ENCODE measurements at regions not wholly inside any gene's neighbourhood (a gene's known extent, or its start where the extent isn't known, plus 50 kb on each side); places are given as distances from the start of the nearest gene placed in this dataset.

DNA sequence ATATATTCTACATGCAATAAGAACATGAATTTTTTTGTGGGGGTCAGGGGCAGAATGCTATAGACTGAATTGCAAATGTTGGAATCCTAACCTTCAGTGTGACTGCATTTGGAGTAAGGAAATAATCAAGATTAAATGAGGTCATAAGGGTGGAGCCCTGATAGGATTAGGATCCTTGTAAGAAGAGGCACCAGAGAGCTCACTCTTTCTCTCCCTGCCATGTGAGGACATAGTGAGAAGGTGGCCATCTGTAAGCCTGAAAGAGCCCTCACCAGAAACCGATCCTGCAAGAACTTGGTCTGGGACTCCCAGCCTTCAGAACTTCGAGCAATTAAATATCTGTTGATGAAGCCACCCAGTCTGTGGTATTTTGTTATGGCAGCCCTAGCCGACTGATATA lies 70.3 kb upstream of the SOX13 start:
- CTCF ChIA-PET (ENCODE audit: partially characterized antibody), result no interaction called here
- no peak for TF ChIP-seq KDM4A (IDR thresholded peaks at IDR 0.05; ENCODE audit: low read depth, low read length, severe bottlenecking)
- TF ChIP-seq, protein P1, sequence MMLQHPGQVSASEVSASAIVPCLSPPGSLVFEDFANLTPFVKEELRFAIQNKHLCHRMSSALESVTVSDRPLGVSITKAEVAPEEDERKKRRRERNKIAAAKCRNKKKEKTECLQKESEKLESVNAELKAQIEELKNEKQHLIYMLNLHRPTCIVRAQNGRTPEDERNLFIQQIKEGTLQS (IDR thresholded peaks at IDR 0.05; ENCODE audit: insufficient read depth, low read depth, low read length), result no peak
- no peak for TF ChIP-seq CTBP2 (IDR thresholded peaks at IDR 0.05; ENCODE audit: borderline replicate concordance, insufficient read depth, insufficient read length, low read length)
- no peak for TF ChIP-seq CREB1 (IDR thresholded peaks at IDR 0.05)
- no peak for TF ChIP-seq TEAD4 (IDR thresholded peaks at IDR 0.05; ENCODE audit: low read depth, low read length)
- TF ChIP-seq SIRT6 (IDR thresholded peaks at IDR 0.05; ENCODE audit: low read length), result no peak

More for the DNA sequence above, 70.3 kb upstream of the SOX13 start:
- no peak for FAIRE-seq
- H3K18ac ChIP-seq (ENCODE audit: extremely low read depth, low read length), result peak overlapping the region; percentile 13; the same call in 1 of the 2 replicates
- no peak overlapping the region for H3K4ac ChIP-seq (replicated peaks; ENCODE audit: insufficient read length, low read depth, low read length)
- POLR2A ChIA-PET (ENCODE audit: partially characterized antibody), result interaction anchor here (2.8 kb wide), 1 partner anchor 11 kb away, joined by 10 read pairs; no protein-coding TSS in a partner anchor
- H2BK12ac ChIP-seq (ENCODE audit: low read depth, low read length), result no peak overlapping the region
- no peaks in the 10 kb centered on the region for H3K23me2 ChIP-seq (ENCODE audit: low read depth, low read length)
- H3K14ac ChIP-seq (ENCODE audit: insufficient read length), result no peak overlapping the region
- no peak overlapping the region for H2AFZ ChIP-seq (ENCODE audit: low read length)
- no peak overlapping the region for H4K8ac ChIP-seq (ENCODE audit: extremely low read depth, insufficient read depth, low read length)
- 0 out of 4 replicates have a peak, but pooled peaks cover 0 to 3% of the 10 kb centered on the region in 2 experiments for H3K9me3 ChIP-seq (ENCODE audit: insufficient read depth in 2 of 2, low read depth in 1 of 2, low read length in 1 of 2)
- 74% methylated on average over 3 of the region's 3 CpGs; no CpG with 5 or more reads in 1 of the 2 experiments for WGBS, 2 experiments (ENCODE audit: extremely low coverage in 1 of 2, insufficient coverage in 1 of 2, insufficient read length in 1 of 2, insufficient replicate concordance in 2 of 2, low coverage in 1 of 2, low lambda C conversion rate in 2 of 2, missing lambda C conversion rate in 1 of 2)
- H2BK15ac ChIP-seq (ENCODE audit: low read length), result no peak overlapping the region
- H3K9ac ChIP-seq (replicated peaks in 1 of 4; ENCODE audit: extremely low read depth in 1 of 4, low read depth in 3 of 4, low read length in 3 of 4), result no peak overlapping the region
- no peak overlapping the region for H2AK5ac ChIP-seq (ENCODE audit: low read depth, low read length)
- no peak overlapping the region for H3K27ac ChIP-seq (ENCODE audit: low read depth, low read length)
- H4K91ac ChIP-seq (replicated peaks; ENCODE audit: insufficient read length, low read length), result no peak overlapping the region
- no peak overlapping the region for H3K4me2 ChIP-seq (ENCODE audit: insufficient read depth in 1 of 2, low read depth in 2 of 2, low read length in 2 of 2)
- no peaks in the 10 kb centered on the region for H3K79me2 ChIP-seq (ENCODE audit: control insufficient read depth in 1 of 2, insufficient read depth in 2 of 2, low read length in 2 of 2)
- no peaks in the 10 kb centered on the region for H3K79me1 ChIP-seq (ENCODE audit: low read depth, low read length)
- H3K4me1 ChIP-seq (replicated peaks in 1 of 4; ENCODE audit: control insufficient read depth in 3 of 4, insufficient read depth in 4 of 4, low read length in 3 of 4), result peaks cover 0 to 13% (median 7%) of the 10 kb centered on the region in 4 experiments; a peak in 3 of 7 replicates
- no peak overlapping the region for H3K4me3 ChIP-seq (ENCODE audit: extremely low read depth in 1 of 4, insufficient read depth in 2 of 4, low read depth in 3 of 4, low read length in 4 of 4)
- H3K36me3 ChIP-seq (ENCODE audit: control insufficient read depth in 2 of 4, insufficient read depth in 4 of 4, low read length in 3 of 4), result no peaks in the 10 kb centered on the region
- H3K56ac ChIP-seq (replicated peaks; ENCODE audit: insufficient read length, low read depth, low read length), result no peak overlapping the region
- H2BK5ac ChIP-seq (ENCODE audit: low read depth, low read length), result no peak overlapping the region
- no peaks in the 10 kb centered on the region for H3K27me3 ChIP-seq (replicated peaks in 1 of 4; ENCODE audit: control insufficient read depth in 3 of 4, extremely low read depth in 1 of 4, insufficient read depth in 3 of 4, low read length in 3 of 4)
- no peak overlapping the region for H3K23ac ChIP-seq (ENCODE audit: insufficient read length)
- H2BK20ac ChIP-seq (ENCODE audit: low read length), result no peak overlapping the region
- H2BK120ac ChIP-seq (replicated peaks; ENCODE audit: low read depth, low read length), result no peak overlapping the region
- no peak overlapping the region for H4K5ac ChIP-seq (ENCODE audit: insufficient read length, low read depth, low read length)
- H4K20me1 ChIP-seq (replicated peaks in 1 of 2; ENCODE audit: control insufficient read depth in 1 of 2, insufficient read depth in 2 of 2, low read length in 2 of 2), result no peaks in the 10 kb centered on the region
- DNase-seq (ENCODE audit: low read depth in 1 of 2, low spot score in 2 of 2), result no peak
